GM20000 (cell line): ENCODE measurements at regions not wholly inside any gene's neighbourhood (a gene's known extent, or its start where the extent isn't known, plus 50 kb on each side); places are given as distances from the start of the nearest gene placed in this dataset.

Experiments
- DNase-seq: peaks from one replicate; pipeline ENCODE4 v3.0.0; 2012; ENCODE audit warnings: low spot score
- TF ChIP-seq, protein P1 (sequence below): IDR thresholded peaks from 2 replicates; pipeline ENCODE4 v1.5.1; 2012; ENCODE audit warnings: mild to moderate bottlenecking, control low read depth; ENCODE audit errors: extremely low read depth, missing control alignments

DNA sequence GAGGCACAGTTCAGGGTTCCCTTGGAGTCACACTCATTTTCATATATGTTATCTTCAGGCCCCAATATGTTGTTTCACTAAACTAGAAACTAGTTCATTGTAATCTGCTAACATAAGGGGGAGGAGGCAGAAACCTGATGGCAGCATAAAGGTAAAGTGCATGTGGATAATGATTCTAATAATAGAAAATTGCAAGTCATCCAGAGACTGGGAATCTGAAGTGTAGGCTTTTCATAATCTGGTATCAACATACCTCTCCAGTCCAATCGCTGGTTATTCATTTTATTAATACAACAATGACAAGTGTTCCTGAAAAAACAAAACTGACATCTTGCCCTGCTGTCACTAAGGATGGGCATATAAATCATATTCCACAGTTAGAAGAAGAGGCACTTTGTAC lies 326.3 kb upstream of the ZNF804A start:
- no peak for DNase-seq
- TF ChIP-seq, protein P1, sequence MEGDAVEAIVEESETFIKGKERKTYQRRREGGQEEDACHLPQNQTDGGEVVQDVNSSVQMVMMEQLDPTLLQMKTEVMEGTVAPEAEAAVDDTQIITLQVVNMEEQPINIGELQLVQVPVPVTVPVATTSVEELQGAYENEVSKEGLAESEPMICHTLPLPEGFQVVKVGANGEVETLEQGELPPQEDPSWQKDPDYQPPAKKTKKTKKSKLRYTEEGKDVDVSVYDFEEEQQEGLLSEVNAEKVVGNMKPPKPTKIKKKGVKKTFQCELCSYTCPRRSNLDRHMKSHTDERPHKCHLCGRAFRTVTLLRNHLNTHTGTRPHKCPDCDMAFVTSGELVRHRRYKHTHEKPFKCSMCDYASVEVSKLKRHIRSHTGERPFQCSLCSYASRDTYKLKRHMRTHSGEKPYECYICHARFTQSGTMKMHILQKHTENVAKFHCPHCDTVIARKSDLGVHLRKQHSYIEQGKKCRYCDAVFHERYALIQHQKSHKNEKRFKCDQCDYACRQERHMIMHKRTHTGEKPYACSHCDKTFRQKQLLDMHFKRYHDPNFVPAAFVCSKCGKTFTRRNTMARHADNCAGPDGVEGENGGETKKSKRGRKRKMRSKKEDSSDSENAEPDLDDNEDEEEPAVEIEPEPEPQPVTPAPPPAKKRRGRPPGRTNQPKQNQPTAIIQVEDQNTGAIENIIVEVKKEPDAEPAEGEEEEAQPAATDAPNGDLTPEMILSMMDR: no peak

DNA sequence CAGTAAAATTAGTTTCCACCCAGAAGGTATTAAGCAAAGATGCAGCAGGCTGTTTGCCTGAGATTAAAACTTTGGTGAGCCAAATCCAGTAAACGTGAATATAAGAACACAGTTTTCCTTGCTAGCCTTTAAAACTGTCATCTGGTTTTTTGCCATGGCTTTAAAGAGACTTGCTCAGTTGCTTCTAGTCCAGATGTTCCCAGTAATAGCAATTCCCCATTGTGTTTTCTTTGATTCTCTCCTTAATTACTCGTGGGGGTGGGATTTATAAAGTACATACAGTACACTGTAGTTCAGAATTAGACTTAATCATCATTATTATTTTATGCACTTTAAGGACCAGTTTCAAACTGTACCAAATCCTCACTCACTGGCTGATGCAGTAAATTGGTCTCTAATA lies 303.5 kb upstream of the ZNF804A start:
- TF ChIP-seq, protein P1: no peak
- DNase-seq: no peak

- TF ChIP-seq, protein P1: no peak
Measured at GRCh38 chr2:184297085-184297484, 301.2 kb upstream of the ZNF804A start.

DNA sequence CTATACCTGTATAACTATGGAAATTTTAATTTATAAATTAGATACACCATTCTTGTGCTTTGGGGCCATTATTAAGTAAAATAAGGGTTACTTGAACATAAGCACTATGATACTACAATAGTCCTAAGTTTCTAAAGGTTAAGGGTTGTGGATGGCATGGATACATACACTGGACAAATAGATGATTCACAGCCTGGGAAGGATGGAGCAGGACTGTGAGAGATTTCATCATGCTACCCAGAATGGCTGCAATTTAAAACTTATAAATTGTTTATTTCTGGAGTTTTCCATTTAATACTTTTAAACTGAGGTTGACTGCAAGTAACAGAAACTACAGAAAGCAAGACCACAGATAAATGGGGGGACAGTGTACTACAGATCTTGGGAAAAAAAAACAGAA lies 295.8 kb upstream of the ZNF804A start:
- DNase-seq: no peak
- TF ChIP-seq, protein P1: no peak

More at GRCh38 chr2:184297085-184297484, 301.2 kb upstream of the ZNF804A start:
- no peak for DNase-seq

GRCh38 chr2:184304006-184304405 lies 294.3 kb upstream of the ZNF804A start:
- TF ChIP-seq, protein P1: no peak
- DNase-seq: no peak

GRCh38 chr2:184305105-184305504 lies 293.2 kb upstream of the ZNF804A start:
- no peak for DNase-seq
- TF ChIP-seq, protein P1: no peak

GRCh38 chr2:184308706-184309105 lies 289.6 kb upstream of the ZNF804A start:
- TF ChIP-seq, protein P1: no peak

More at GRCh38 chr2:184308706-184309105, 289.6 kb upstream of the ZNF804A start:
- DNase-seq: no peak
